Peyer's patch (tissue), 4 donors: ENCODE measurements at regions not wholly inside any gene's neighbourhood (a gene's known extent, or its start where the extent isn't known, plus 50 kb on each side); places are given as distances from the start of the nearest gene placed in this dataset.

Source experiments
- DNase-seq, 3 donors: peaks; one replicate each; pipeline ENCODE4 v3.0.0-alpha.2; 2017 to 2019
- H3K27ac ChIP-seq, 4 donors: fragments of 200-600 bp; sonication (generic); one replicate each; pipeline ENCODE4 v1.5.1; 2016 to 2019
- H3K27me3 ChIP-seq, 2 donors: fragments of 200-600 bp; sonication (generic); one replicate each; pipeline ENCODE4 v1.5.1; 2019
- H3K36me3 ChIP-seq, 3 donors: fragments of 200-600 bp; sonication (generic); one replicate each; pipeline ENCODE4 v1.5.1; 2016 to 2019
- H3K4me1 ChIP-seq, 4 donors: fragments of 200-600 bp; sonication (generic); one replicate each; pipeline ENCODE4 v1.5.1; 2016 to 2019
- H3K4me3 ChIP-seq, 4 donors: fragments of 200-600 bp; sonication (generic); 1 replicate in 3 of 4; 2 replicates in 1 of 4; pipeline ENCODE4 v1.5.1; 2016 to 2019; ENCODE audit warnings: mild to moderate bottlenecking in 1 of 4
- H3K9me3 ChIP-seq, 4 donors: fragments of 200-600 bp; sonication (generic); one replicate each; pipeline ENCODE4 v1.5.1; 2016 to 2019; ENCODE audit warnings: mild to moderate bottlenecking in 1 of 4
- CTCF ChIP-seq, 6 experiments: fragments of 450-650 bp in 4 of 6; fragments of 200-600 bp in 2 of 6; sonication (generic) in 1 of 6; IDR thresholded peaks; one replicate each; pipeline ENCODE4 v1.5.1; 2017 to 2019; ENCODE audit warnings: antibody characterized with exemption in 6 of 6, mild to moderate bottlenecking in 3 of 6, moderate library complexity in 1 of 6
- POLR2A ChIP-seq, 2 donors: fragments of 450-650 bp; IDR thresholded peaks; one replicate each; pipeline ENCODE4 v1.5.1; 2017; ENCODE audit warnings: antibody characterized with exemption in 2 of 2, mild to moderate bottlenecking in 2 of 2, moderate library complexity in 2 of 2

GRCh38 chr3:144516589-144516988, 545.0 kb downstream of the DIPK2A start:
- H3K27me3 ChIP-seq: no peaks in the 10 kb centered on the region
- no peak for TF ChIP-seq POLR2A (IDR thresholded peaks at IDR 0.05)
- no peak for TF ChIP-seq CTCF (IDR thresholded peaks at IDR 0.05)
- no peak overlapping the region for H3K27ac ChIP-seq
- H3K4me3 ChIP-seq: no peak overlapping the region
- H3K9me3 ChIP-seq: no peaks in the 10 kb centered on the region
- H3K4me1 ChIP-seq: no peaks in the 10 kb centered on the region
- no peaks in the 10 kb centered on the region for H3K36me3 ChIP-seq
- no peak for DNase-seq

- DNase-seq: no peak
- Histone ChIP-seq H3K36me3 (no peaks in the 10 kb centered on the region), H3K27me3 (no peaks in the 10 kb centered on the region), H3K4me1 (no peaks in the 10 kb centered on the region), H3K4me3 (no peak overlapping the region), H3K27ac (no peak overlapping the region), H3K9me3 (no peaks in the 10 kb centered on the region)
- TF ChIP-seq POLR2A (IDR thresholded peaks at IDR 0.05): no peak
- no peak for TF ChIP-seq CTCF (IDR thresholded peaks at IDR 0.05)
These were observed 549.5 kb downstream of the DIPK2A start for GRCh38 chr3:144521131-144521530.

GRCh38 chr3:144522456-144522855, 550.8 kb downstream of the DIPK2A start:
- TF ChIP-seq POLR2A (IDR thresholded peaks at IDR 0.05): no peak
- no peak for TF ChIP-seq CTCF (IDR thresholded peaks at IDR 0.05)
- Histone ChIP-seq H3K9me3 (no peaks in the 10 kb centered on the region), H3K27ac (no peak overlapping the region), H3K27me3 (no peaks in the 10 kb centered on the region), H3K36me3 (no peaks in the 10 kb centered on the region), H3K4me3 (no peak overlapping the region), H3K4me1 (no peaks in the 10 kb centered on the region)
- DNase-seq: no peak

DNA sequence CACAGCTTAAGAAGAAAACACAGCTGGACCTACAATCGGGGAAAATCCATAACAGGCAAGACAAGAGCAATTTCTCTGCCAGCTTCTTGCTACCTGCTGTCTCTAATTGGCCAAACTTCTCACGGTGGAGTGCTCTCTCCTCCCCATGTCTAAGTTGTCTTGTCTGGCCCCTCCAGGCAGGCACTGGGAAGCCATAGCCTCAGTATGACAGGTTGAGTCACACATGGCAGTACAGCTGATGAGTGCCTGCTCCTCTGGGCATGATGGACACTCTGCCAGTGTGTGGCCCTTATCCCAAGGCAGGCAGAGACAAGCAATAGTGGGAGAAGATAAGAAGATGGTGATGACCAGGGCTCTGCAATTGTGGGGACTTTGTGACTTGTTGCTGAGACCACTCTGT, 551.8 kb downstream of the DIPK2A start:
- H3K4me1 ChIP-seq: no peaks in the 10 kb centered on the region
- peak in 1 of 3 donors; percentile 16 for DNase-seq
- no peaks in the 10 kb centered on the region for H3K9me3 ChIP-seq
- TF ChIP-seq CTCF (IDR thresholded peaks at IDR 0.05) (no peak), POLR2A (IDR thresholded peaks at IDR 0.05) (no peak)
- H3K27me3 ChIP-seq: no peaks in the 10 kb centered on the region
- H3K4me3 ChIP-seq: no peak overlapping the region
- H3K27ac ChIP-seq: no peak overlapping the region
- no peaks in the 10 kb centered on the region for H3K36me3 ChIP-seq

DNA sequence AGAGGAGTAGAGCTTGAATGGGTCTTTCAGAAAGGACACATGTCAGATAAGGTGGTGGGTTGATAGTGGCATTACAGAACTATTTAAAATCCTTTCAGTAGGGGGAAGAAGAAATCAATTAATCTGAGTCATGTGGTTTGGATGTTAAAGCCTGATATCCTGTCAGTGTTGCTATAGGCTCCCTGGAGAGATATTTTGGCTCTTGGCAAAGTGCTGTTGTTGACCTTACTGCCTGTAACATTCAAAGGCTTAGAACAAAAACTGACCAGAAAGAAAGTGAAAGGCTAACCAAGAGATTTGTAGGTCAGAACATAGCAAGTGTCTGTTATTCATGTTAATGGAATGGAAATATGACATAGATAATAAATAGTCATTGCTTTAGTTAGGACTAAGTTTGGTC, 552.9 kb downstream of the DIPK2A start:
- TF ChIP-seq CTCF (IDR thresholded peaks at IDR 0.05): no peak
- no peak for TF ChIP-seq POLR2A (IDR thresholded peaks at IDR 0.05)
- Histone ChIP-seq H3K36me3 (no peaks in the 10 kb centered on the region), H3K27me3 (no peaks in the 10 kb centered on the region), H3K4me3 (no peak overlapping the region), H3K27ac (no peak overlapping the region), H3K4me1 (no peaks in the 10 kb centered on the region), H3K9me3 (no peaks in the 10 kb centered on the region)
- no peak for DNase-seq

DNA sequence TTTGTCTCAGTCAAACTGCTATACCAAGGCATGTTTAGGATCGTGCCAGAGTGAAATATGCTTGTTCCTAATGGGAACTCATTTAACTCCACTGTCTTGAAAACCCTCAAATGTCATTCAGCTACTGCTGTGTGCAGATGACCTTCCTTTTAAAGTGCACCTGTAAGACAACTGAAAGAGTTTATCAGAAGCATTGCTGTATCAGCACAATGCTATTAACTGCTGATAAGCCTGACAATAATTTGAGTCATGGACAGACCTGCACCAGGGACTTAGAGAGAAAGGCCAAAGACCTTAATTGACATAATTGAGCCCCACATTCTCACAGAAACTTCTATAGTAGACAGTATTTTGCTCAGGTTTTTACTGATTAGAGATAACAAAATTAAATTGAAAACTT, 557.9 kb downstream of the DIPK2A start:
- TF ChIP-seq CTCF (IDR thresholded peaks at IDR 0.05) (no peak), POLR2A (IDR thresholded peaks at IDR 0.05) (no peak)

More for the DNA sequence above, 557.9 kb downstream of the DIPK2A start:
- Histone ChIP-seq H3K4me1 (no peaks in the 10 kb centered on the region), H3K4me3 (no peak overlapping the region), H3K36me3 (no peaks in the 10 kb centered on the region), H3K9me3 (no peaks in the 10 kb centered on the region), H3K27me3 (no peaks in the 10 kb centered on the region), H3K27ac (no peak overlapping the region)
- DNase-seq: no peak
